ENCODE measurements at regions not wholly inside any gene's neighbourhood (a gene's known extent, or its start where the extent isn't known, plus 50 kb on each side); places are given as distances from the start of the nearest gene placed in this dataset.

GRCh38 chr15:95860406-95860805 is 470.1 kb upstream of the NR2F2 start:
- DNase-seq = no peak

- no peak for DNase-seq
Observed at GRCh38 chr15:95864467-95864886, 466.0 kb upstream of the NR2F2 start.

- DNase-seq = no peak
Observed at GRCh38 chr15:95865330-95865739, 465.2 kb upstream of the NR2F2 start.

GRCh38 chr15:95866711-95867440 is 463.6 kb upstream of the NR2F2 start:
- DNase-seq = no peak

- DNase-seq = no peak
Observed at GRCh38 chr15:95868450-95868849, 462.1 kb upstream of the NR2F2 start.

- no peak for DNase-seq
Observed at GRCh38 chr15:95868970-95869369, 461.5 kb upstream of the NR2F2 start.

- no peak for DNase-seq
Observed at GRCh38 chr15:95869920-95870319, 460.6 kb upstream of the NR2F2 start.

GRCh38 chr15:95872366-95872771 is 458.1 kb upstream of the NR2F2 start:
- DNase-seq = no peak

GRCh38 chr15:95874637-95875036 is 455.9 kb upstream of the NR2F2 start:
- no peak for DNase-seq

GRCh38 chr15:95875121-95875643 is 455.3 kb upstream of the NR2F2 start:
- DNase-seq = no peak

GRCh38 chr15:95880031-95880570 is 450.4 kb upstream of the NR2F2 start:
- DNase-seq = no peak

- no peak for DNase-seq
Observed at GRCh38 chr15:95880630-95881029, 449.9 kb upstream of the NR2F2 start.

GRCh38 chr15:95883064-95883463 is 447.4 kb upstream of the NR2F2 start:
- DNase-seq = no peak

GRCh38 chr15:95884276-95884675 is 446.2 kb upstream of the NR2F2 start:
- no peak for DNase-seq

- no peak for DNase-seq
Observed at GRCh38 chr15:95887666-95888390, 442.7 kb upstream of the NR2F2 start.

- DNase-seq = no peak
Observed at GRCh38 chr15:95888762-95889161, 441.7 kb upstream of the NR2F2 start.

- no peak for DNase-seq
Observed at GRCh38 chr15:95894407-95894956, 436.0 kb upstream of the NR2F2 start.

- no peak for DNase-seq
Observed at GRCh38 chr15:95895508-95895907, 435.0 kb upstream of the NR2F2 start.

GRCh38 chr15:95897651-95898050 is 432.8 kb upstream of the NR2F2 start:
- no peak for DNase-seq

- DNase-seq = no peak
Observed at GRCh38 chr15:95898761-95899160, 431.7 kb upstream of the NR2F2 start.

- no peak for DNase-seq
Observed at GRCh38 chr15:95901271-95901670, 429.2 kb upstream of the NR2F2 start.

GRCh38 chr15:95902606-95903005 is 427.9 kb upstream of the NR2F2 start:
- DNase-seq = no peak

GRCh38 chr15:95903352-95903751 is 427.1 kb upstream of the NR2F2 start:
- no peak for DNase-seq
